ENCODE measurements at regions not wholly inside any gene's neighbourhood (a gene's known extent, or its start where the extent isn't known, plus 50 kb on each side); places are given as distances from the start of the nearest gene placed in this dataset.

DNA sequence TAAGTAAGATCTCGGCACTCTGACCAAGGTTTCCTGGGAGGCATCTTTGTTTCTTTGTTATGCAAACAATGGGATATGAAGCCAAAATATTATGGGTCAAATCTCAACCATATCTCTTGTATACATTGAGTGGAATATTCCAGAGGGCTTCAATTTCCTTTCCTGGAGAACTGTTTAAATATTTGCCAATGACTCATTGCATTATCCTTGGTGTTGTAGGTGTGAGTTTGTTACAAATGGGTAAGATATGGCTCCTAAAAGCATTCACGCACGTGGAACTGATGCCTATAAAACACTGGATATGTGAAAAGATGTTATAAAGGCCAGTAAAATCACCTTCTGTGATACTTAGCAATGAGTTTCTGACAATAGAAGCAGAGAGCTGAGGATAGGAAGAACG, 150.5 kb upstream of the WDR1 start:
- no peaks in the 10 kb centered on the region for H3K4me1 ChIP-seq
- no peak for ATAC-seq
- no peak overlapping the region for H3K4me3 ChIP-seq
- H3K9me3 ChIP-seq, result no peaks in the 10 kb centered on the region
- DNase-seq, result no peak
- H3K27ac ChIP-seq, result no peak overlapping the region
- H3K27me3 ChIP-seq (ENCODE audit: low read depth), result no peaks in the 10 kb centered on the region
- no peaks in the 10 kb centered on the region for H3K36me3 ChIP-seq
- intact Hi-C loops (cut with DNase I), result no loop called here
- TF ChIP-seq, protein P1, sequence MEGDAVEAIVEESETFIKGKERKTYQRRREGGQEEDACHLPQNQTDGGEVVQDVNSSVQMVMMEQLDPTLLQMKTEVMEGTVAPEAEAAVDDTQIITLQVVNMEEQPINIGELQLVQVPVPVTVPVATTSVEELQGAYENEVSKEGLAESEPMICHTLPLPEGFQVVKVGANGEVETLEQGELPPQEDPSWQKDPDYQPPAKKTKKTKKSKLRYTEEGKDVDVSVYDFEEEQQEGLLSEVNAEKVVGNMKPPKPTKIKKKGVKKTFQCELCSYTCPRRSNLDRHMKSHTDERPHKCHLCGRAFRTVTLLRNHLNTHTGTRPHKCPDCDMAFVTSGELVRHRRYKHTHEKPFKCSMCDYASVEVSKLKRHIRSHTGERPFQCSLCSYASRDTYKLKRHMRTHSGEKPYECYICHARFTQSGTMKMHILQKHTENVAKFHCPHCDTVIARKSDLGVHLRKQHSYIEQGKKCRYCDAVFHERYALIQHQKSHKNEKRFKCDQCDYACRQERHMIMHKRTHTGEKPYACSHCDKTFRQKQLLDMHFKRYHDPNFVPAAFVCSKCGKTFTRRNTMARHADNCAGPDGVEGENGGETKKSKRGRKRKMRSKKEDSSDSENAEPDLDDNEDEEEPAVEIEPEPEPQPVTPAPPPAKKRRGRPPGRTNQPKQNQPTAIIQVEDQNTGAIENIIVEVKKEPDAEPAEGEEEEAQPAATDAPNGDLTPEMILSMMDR (IDR thresholded peaks at IDR 0.05), result no peak

DNA sequence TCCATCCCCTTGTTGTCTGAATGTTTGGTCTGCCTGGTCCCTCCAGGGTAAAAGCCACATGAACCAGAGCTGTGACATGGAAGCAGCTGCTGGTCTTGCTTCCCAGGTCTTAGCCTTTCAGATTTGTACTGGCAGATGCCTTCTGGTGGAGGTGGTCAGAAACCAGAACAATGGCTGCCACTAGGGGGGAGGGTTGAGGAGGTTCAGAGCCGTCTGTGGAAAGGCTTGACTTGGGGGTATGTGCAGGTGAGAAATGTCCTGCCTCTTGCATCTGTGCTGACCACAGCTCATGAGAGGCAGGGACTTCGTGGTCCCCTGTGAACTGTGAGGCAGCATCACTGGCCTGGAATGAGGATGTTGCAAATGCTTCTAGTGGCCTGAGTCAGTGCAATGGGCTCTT, 144.2 kb upstream of the WDR1 start:
- no peak overlapping the region for H3K4me3 ChIP-seq
- H3K27ac ChIP-seq, result no peak overlapping the region
- H3K36me3 ChIP-seq, result no peaks in the 10 kb centered on the region
- intact Hi-C loops (cut with DNase I), result no loop called here
- no peaks in the 10 kb centered on the region for H3K4me1 ChIP-seq
- no peak for ATAC-seq
- H3K9me3 ChIP-seq, result no peaks in the 10 kb centered on the region
- no peak for DNase-seq
- peaks cover 4% of the 10 kb centered on the region for H3K27me3 ChIP-seq (ENCODE audit: low read depth)
- TF ChIP-seq, protein P1 (IDR thresholded peaks at IDR 0.05), result no peak

DNA sequence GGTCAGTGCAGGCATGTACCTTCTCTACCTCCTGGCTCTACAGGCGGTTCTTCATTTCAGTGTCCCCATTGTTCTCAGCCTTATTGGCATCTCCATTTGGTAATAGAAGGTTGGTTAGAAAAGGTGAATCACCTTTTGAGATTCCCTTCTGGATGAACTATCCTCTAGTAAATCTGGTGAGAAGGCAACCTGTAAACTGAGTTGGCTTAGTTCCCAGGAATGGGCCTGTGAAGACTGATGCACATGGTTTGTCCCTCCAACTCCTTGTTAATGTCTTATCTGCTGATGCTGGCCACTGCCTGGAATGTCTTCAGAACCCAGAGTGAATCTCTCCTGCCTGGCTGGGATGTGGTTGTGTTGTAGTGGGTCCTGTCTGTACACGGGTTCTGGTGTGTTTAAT, 143.4 kb upstream of the WDR1 start:
- Histone ChIP-seq H3K4me1 (no peaks in the 10 kb centered on the region), H3K36me3 (no peaks in the 10 kb centered on the region), H3K27me3 (ENCODE audit: low read depth) (peaks cover 4% of the 10 kb centered on the region), H3K27ac (no peak overlapping the region), H3K9me3 (no peaks in the 10 kb centered on the region), H3K4me3 (no peak overlapping the region)
- TF ChIP-seq, protein P1 (IDR thresholded peaks at IDR 0.05), result no peak
- intact Hi-C loops (cut with DNase I), result no loop called here
- ATAC-seq (no peak), DNase-seq (no peak)

DNA sequence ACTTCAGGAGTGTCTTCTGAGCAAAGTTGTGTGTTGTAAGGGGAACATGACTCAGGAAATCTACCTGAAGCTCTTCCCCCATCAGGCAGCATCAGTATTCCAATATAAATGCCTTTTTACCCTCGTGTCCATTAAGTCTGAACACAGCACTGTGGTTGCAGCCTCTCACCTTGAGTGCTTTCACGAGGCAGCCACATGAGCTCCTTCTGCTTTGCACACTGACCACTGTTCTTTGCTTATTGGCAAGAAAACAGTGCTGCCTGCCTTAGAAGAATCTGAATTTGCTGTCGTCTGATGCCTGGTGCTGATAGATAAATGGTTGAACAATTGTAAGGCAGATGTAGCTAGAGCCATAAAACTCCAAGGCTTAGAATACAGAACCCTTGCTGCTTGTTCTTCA, 139.6 kb upstream of the WDR1 start:
- H3K4me3 ChIP-seq, result no peak overlapping the region
- ATAC-seq, result peak in 1 of 2 donors; percentile 24
- H3K4me1 ChIP-seq, result no peaks in the 10 kb centered on the region
- peaks cover 4% of the 10 kb centered on the region for H3K27me3 ChIP-seq (ENCODE audit: low read depth)
- TF ChIP-seq, protein P1 (IDR thresholded peaks at IDR 0.05), result no peak
- intact Hi-C loops (cut with DNase I), result no loop called here
- DNase-seq, result no peak
- H3K27ac ChIP-seq, result no peak overlapping the region
- no peaks in the 10 kb centered on the region for H3K9me3 ChIP-seq
- no peaks in the 10 kb centered on the region for H3K36me3 ChIP-seq

DNA sequence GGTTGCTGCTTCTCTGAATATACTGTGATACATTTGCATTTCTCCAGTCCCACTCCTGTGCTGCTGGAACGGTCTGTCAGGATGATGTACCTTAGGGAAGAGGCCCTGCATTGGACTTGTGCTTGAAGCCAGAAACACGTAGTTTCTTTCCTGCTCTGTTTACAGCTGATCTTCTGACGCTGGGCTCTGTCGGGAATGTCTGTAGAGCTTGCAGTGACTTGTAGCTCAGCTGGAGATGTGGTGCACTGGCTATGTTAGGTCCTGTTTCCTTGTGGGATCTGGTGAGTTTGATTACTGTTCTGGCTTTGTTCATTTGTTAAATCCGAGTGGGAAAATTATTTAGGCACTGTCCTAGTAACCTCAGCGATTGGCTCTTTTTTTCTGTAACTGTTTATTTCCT, 137.2 kb upstream of the WDR1 start:
- Histone ChIP-seq H3K9me3 (no peaks in the 10 kb centered on the region), H3K4me3 (no peak overlapping the region), H3K36me3 (no peaks in the 10 kb centered on the region), H3K27ac (no peak overlapping the region), H3K27me3 (ENCODE audit: low read depth) (no peaks in the 10 kb centered on the region), H3K4me1 (no peaks in the 10 kb centered on the region)
- TF ChIP-seq, protein P1 (IDR thresholded peaks at IDR 0.05), result no peak
- DNase-seq (no peak), ATAC-seq (no peak)
- intact Hi-C loops (cut with DNase I), result no loop called here

DNA sequence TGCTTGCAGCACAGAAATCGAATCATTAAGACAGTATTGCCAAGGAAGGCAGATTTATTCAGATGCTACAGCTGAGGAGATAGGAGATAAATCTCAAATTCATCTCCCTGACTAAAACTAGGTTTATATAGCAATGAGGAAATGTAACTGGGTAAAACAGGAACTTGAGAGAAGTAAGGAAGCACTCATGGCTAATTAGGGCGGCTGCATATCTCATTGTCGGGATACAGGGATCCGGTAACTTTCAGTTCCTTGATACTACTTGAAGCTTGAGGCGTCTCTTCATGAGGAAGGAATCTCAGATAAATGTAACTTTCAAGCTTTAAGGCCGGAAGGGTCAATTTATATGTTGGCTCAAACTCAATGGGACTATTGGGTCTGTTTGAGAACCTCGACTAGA, 129.2 kb upstream of the WDR1 start:
- ATAC-seq (no peak), DNase-seq (no peak)
- TF ChIP-seq, protein P1 (IDR thresholded peaks at IDR 0.05), result no peak
- H3K36me3 ChIP-seq, result no peaks in the 10 kb centered on the region
- H3K27ac ChIP-seq, result no peak overlapping the region
- no peaks in the 10 kb centered on the region for H3K4me1 ChIP-seq
- H3K4me3 ChIP-seq, result no peak overlapping the region
- intact Hi-C loops (cut with DNase I), result no loop called here
- H3K9me3 ChIP-seq, result no peaks in the 10 kb centered on the region
- H3K27me3 ChIP-seq (ENCODE audit: low read depth), result no peaks in the 10 kb centered on the region

Measured in lower lobe of right lung (tissue), 2 donors.